GM19372 (cell line): ENCODE measurements at regions not wholly inside any gene's neighbourhood (a gene's known extent, or its start where the extent isn't known, plus 50 kb on each side); places are given as distances from the start of the nearest gene placed in this dataset.

Experiments used
- ATAC-seq: cut with Tn5 transposase; IDR thresholded peaks from one replicate; pipeline ENCODE4 v1.9.1; 2021; ENCODE audit warnings: mild to moderate bottlenecking, low read depth, moderate library complexity; ENCODE audit not compliant: unreplicated experiment

DNA sequence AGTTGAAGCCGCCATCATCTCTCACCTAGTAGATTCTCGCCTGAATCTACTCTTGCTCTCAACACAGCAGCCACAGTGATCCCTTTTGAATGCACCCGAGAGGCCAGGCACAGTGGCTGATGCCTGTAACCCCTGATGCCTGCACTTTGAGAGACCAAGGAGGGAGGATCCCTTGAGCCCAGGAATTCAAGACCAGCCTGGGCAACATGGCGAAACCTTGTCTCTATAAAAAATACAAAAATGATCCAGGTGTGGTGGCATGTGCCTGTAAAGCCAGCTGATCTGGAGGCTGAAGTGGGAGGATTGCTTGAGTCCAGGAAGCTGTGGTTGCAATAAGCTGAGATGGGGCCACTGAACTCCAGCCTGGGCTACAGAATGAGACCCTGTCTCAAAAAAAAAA is 60.3 kb upstream of the EML4 start:
- ATAC-seq = no peak

DNA sequence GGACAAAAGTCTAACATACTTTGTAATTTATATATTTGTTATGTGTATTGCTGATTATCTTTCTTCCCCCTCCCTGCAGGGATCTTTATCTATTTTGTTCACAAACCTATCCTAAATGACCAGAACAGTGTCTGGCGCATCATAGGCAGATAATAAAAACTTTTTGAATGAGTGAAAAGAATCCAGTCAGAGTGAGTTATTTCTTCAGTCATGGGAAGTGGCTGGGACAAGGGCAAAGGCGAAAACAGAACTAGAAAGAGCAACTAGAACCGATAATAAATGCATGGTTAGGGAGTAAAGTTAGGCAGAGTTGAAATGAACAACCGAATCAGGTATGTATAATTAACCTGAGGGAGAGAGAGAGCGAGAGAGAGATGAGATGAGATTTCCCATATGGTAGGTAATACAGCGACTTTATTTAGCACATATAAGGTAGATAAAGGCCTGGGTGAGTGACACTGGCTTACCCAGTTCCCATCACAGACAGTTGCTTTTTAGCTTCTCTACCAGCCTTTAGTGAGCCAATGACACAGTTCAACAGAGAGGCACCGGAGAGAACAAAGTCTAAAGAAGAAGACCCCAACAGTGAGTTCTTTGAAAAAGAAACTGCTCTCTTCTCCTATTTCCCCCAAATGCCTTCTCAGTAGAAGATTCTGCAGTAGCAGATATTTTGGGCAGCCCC is 59.1 kb upstream of the EML4 start:
- ATAC-seq = no peak

DNA sequence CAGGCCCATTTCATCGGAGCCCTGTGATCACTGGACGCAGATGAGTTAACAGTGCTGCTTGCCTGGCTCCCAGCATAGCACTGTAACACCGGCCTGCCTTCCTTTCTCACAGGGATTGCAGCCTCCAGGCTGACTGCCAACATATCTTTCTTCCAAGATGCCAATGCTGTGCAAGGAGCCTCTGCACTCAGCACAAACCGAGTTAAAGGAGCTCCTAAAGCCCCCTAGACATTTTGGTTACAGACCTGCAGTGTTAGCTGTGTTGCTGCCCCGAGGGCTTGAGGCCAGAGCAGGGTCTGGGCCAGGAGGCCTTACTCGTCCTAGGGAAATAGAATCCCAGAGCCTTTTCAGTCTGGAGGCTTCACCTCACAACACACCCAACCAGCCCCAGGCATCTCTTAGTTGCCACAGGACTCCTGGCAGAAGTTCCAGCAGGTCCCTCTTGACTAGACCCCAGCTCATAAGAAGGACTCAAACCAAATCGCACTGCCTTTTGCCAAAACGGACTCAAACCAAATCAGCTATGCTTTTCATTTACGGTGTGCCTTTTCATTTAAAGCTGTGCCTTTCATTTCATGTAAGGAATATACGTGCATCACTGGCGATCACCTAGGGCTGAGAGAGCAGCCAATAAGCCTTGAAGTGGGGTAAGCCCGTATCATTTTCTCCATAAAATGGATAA is 58.4 kb upstream of the EML4 start:
- ATAC-seq = no peak

DNA sequence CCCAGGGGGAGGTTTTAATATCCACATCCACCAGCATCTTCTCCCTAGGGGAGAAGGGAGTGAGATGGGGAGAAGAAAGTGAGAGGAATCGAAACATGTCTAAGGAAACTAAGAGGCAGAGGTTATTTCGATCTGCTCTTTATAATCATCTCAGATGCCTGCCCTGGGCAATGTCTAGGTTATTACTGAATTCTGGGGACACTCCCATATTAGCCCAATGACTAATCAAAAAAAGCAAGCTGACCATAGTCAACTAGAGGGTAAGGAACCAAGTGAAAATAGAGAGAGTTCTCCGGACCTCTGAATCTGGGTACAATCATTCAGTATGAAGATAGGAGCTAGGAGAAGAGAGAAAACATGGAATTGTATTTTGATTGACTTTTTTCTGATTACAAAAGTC is 56.7 kb upstream of the EML4 start:
- no peak for ATAC-seq

DNA sequence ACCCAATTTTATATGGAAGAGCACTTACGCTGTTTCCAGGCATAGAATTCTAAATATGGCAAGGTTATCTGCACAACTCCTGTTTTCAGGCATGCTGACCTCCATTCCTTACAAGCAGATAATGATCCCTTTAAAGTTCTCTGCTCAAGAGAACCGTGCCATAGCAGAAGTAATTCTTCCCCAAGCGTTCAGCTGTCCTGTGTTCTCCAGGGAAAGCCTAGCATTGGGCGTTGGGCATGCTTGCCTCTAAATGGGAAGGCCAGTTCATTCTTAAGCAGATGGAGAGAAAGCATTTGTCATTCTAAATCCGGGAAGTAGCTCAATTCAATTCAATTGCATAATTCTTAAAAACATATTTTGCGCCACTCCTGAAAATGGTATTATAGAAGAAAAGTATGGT is 55.7 kb upstream of the EML4 start:
- no peak for ATAC-seq

DNA sequence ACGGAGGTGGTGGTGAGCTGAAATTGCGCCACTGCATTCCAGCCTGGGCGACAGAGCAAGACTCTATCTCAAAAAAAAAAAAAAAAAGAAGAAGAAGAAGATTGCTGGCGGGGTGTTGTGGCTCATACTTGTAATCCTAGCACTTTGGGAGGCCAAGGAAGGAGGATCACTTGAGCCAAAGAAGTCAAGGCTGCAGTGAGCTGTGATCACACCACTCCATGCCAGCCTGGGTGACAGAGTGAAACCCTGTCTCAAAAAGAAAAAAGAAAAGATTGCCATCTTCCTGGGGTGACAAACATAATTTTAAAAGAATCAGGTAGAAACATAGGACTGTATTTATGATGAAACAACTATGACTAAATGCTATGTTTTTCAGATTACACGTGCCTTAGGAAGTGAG is 55.1 kb upstream of the EML4 start:
- no peak for ATAC-seq

DNA sequence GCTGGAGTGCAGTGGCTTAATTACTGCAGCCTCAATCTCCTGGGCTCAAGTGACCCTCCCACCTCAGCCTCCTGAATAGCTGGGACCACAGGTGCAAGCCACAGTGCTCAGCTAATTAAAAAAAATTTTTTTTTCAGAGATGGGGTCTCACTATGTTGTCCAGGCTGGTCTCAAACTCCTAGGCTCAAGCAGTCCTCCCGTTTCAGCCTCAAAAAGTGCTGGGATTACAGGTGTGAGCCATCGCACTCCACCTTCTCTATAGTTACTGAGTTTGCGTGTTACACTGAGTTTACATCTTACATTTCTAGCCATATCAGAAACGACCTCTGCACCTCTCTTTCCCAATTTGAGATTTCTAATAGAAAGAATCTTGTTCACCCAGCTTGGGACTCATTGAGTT is 53.6 kb upstream of the EML4 start:
- no peak for ATAC-seq

DNA sequence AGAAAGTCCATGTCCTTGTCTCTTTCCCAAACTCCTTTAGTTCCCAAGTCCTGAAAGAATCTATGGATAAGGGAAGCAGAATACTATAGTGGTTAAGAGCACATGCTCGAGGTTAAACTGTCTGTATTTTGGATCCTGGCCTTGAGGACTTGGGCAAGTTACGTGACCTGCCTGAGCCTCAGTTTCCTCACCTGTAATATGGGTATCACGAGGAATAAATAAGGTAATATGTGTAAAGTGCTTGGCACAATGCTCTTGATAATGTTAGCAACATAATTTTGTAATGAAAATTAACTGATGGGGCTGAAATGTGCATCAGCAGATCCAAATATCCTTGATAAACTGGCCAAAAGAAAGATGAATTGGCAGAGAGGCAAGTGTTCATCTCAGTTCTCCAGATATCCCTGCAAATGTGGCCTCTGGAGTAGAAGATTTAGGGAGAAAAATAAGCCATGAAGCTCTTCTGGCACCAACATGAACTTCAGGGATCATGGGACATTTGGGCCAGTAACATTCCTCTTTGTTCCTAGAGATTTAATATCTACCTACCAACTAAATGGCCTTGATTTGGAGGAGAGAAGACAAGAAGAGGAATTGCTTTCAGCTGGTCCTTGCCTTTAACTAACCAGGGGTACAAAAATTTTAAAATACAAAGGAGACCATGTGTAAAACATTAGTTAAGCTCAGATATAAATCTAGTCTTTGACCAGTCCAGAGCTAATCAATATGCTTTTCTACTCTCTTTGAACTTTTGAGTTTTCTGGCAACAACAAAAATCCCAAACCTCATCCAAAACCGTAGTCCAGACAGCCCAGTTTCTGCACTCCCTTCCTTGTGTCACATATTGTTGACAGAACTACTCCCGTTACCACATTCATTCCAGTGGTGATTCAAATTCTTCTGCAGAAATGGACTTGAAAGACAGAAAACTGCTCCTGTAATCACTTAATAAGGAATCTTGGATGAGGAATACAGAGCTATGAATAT is 52.7 kb upstream of the EML4 start:
- ATAC-seq = no peak

DNA sequence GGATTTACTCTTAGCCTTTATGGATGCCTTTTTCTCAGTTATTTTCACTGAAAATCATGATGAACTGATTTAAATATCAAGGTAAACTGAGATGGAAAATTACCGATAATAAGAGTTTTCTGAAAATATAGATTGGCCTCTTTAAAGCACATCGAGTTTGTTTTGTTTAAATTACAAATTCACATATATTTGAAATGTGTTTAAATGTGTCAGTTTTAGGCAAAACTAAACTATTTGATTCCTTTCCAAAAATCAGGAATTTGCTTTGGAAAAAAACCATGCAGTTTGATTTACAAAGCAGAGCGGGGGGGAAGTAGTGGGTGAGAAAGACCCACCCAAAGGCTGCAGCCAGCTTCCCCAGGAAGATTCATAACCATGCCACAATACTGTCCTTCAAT is 52.0 kb upstream of the EML4 start:
- no peak for ATAC-seq

DNA sequence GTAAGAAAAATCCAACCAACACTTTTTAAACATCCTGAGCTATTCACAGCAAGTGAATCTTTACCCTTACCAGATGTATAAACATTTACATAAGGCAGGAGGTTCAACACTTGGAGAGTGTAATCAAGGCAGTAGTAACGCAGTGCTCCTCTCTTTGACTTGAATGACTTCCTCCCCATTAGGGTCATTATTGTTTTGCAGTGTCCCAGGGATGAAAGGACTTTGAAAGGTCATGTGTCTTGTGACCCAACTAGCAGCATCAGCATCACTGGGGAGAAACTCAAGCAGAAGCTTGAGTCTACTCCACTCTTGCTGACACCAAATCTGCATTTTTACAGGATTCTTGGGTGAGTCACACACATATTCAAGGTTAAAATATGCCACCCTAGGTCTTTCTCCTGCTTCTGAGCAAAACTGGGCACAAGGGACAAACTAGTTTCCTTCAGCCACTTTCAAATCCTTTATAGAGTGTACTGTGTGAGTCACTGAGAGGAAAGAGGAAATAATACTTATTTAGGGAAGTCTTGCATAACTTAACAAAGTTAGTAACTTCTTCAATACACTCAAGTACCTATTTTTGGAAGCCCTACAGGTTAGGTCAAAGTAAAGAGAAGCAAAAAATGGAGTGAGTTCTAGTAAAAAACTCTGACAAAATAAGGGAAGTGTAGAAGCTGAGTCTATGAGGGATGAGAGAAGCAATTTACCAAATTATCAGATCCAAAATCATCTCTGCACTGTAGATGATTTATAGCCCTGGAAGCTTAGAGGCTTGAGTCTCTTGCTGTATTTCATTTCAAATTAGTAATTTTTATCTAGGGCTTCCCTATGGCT is 51.0 kb upstream of the EML4 start:
- ATAC-seq = peak; percentile 76

DNA sequence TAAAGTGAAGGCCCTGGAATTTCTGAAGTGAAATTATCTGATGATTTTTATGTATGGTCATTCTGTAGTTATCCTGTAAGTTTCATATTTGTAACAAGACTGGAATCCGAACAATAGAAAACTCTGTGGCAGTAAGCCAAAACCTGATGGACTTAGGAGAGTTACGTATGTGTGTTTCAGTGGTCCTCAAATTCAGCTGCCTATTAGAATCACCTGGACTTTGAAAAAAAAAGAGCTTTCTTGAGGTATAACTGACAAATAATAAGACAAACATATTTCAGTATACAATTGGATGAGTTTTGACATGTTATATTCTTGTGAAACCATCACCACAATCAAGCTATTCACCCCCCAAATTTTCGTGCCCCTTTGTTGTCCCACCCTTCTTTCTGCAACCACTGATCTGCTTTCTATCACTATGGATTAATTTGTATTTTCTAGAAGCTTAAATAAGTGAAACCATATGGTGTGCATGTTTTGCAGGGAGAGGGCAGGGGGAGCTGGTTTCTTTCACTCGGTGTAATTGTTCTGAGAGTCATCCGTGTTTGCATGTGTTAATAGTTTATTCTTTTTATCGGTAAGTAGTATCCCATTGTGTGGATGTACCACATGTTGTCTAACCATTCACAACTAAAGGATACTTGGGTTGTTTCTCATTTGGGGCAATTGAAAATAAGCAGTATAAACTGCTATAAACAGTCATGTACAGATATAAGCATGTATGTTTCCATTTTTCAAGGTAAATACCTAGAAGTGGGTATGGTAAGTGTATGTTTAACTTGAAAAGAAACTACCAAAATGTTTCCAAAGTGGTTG is 50.2 kb upstream of the EML4 start:
- ATAC-seq = no peak
